DMS 273 (cell line): ENCODE measurements at regions not wholly inside any gene's neighbourhood (a gene's known extent, or its start where the extent isn't known, plus 50 kb on each side); places are given as distances from the start of the nearest gene placed in this dataset.
"Not testable (repeated sequence)": the region's sequence is repeated elsewhere in the genome, so short reads cannot be mapped to it uniquely, and the experiment has no call there.

Experiments
- DNase-seq: peaks from one replicate; lab custom pipeline; 2025; ENCODE audit not compliant: unreplicated experiment; lab: John Stamatoyannopoulos, UW

DNA sequence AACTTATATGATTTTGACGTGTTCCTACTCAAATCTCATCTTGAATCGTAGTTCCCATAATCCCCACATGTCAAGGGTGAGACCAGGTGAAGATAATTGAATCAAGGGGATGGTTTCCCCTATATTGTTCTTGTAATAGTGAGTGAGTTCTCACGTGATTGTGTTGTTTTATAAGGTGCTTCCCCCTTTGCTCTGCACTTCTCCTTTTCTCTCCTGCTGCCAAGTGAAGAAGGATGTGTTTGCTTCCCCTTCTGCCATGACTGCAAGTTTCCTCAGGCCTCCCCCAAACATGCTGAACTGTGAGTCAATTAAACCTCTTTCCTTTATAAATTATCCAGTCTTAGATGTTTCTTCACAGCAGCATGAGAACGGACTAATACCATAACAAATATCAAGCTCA, 83.2 kb downstream of the MANEA start:
- DNase-seq = no peak

DNA sequence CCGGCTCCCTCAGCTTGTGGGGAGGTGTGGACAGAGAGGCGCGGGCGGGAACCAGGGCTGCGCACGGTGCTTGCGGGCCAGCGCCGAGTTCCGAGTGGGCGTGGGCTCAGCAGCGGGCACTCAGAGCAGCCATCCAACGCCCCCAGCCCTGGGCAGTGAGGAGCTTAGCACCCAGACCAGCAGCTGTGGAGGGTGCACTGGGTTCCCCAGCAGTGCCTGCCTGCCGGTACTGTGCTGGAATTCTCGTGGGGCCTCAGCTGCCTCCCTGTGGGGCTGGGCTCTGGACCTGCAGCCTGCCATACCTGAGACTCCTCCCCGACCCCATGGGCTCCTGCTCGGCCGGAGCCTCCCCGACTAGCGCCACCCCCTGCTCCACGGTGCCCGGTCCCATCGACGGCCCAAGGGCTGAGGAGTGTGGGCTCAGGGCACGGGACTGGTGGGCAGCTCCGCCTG, 92.7 kb downstream of the MANEA start:
- no peak for DNase-seq

DNA sequence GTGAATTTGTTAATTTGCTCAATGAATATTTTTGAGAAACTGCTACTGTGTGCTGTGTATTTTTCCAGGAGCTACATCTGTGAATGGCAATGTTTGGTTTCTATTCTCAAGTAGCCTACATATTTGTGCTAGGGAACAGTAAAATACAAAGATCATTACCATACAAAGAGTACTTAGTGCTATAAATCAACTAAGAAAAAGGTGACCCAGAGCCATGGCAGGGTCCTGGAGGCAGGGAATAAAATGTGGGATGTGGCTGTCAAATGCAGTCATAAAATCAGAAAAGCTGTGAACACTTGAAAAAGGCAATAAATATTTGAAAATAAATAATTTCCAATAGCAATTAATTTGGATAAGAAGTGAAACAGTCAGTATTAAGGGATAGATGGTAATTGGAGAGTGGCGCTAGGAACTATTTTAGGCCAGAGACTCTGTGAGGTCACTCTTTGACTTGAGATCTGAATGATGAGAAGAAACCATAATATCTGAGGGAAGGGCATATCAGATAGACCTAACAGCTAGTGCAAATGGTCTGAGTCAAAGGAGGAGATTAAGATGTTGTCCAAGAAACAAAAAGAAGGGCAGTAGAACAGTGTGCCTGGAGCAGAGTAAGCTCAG, 98.8 kb downstream of the MANEA start:
- no peak for DNase-seq

DNA sequence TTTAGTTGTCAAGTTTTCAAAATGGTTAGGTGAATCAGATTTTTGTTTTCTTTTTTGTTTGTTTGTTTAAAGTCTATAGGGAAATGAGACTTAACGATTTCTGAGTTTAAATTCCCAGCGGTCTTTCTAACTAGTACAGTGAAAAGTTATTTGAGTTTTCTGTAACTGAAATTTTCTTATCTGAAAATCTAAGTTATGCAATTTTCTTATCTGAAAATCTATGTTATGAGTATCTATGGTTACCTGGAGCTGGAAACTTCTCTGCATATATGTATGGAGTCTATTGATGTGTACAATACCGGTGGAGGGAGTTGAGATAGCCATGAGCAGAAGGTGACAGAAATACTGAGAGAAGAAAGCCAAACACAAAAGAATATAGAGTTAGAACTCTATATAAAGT, 102.6 kb downstream of the MANEA start:
- no peak for DNase-seq

DNA sequence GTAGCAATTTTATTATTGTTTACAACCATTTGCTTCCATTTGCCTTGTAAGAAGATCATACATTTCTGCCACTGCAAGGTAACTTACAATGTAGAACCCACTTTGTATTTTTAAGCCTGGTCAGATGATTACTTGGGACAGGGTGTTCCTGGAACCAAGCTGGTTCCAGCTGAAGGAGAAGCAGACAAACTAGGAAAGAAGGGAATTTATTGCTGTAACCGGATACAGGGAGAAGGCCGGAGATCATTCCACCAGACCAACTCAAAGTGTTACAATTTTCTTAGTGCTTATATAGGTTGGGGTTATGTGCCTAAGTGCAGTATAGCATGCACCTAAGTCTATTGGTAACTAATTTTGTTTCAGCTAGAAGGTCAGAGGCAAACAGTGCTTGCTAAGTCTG, 104.4 kb downstream of the MANEA start:
- DNase-seq = no peak

DNA sequence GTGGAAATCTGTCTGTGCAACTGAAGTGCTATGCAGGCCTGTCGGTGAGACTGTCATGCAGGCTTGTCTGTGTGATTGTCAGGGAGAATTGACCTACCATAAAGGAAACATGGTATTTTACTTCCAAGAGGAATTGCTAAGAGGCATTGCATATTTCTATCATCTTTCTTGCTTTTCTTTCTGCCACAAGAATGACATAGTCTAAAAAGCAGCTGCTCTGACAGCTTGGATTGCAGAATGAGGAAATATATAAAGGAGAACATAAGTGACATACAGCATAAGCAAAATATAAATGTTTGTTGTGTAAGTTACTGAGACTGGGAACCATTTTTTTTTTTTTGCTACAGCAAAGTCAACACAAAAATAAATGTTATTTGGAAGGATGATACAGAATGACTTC, 105.1 kb downstream of the MANEA start:
- DNase-seq = no peak

DNA sequence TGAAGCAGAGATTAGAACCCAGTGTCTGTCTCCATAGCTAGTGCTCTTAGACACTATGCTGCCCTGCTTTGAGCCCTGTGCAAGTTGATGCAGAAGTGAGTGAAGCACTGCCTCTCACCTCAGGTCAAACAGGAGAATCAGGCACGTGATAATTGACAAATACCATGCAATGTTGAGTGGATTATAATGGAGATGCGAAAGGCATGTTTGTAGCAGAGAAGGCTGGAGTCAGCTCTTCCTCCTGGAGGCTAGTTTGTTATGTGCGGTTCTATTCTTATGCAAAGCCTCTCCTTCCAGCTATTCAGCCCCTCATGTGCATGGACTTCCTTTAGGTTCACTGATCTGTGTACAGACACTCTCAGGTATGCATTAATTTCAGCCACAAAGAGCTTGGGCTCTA, 108.5 kb downstream of the MANEA start:
- no peak for DNase-seq

DNA sequence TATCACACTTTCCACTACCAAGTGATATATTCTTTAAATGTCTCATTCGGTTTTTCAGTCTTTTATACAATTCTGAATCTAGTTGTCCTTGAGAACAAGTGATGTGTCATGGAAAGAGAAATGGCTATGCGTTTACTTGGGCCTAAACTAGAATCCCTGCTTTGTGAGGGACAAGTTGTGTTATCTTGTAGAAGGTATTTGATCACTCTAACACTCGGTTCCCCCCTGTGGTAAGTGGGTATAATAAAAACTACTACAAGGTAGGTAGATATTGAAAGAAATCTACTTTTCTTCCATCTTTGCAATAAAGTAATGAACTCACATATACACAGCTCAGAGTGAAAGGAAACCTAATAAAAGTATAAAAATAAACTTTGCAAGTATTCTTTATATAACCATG, 108.9 kb downstream of the MANEA start:
- peak; percentile 8 for DNase-seq

DNA sequence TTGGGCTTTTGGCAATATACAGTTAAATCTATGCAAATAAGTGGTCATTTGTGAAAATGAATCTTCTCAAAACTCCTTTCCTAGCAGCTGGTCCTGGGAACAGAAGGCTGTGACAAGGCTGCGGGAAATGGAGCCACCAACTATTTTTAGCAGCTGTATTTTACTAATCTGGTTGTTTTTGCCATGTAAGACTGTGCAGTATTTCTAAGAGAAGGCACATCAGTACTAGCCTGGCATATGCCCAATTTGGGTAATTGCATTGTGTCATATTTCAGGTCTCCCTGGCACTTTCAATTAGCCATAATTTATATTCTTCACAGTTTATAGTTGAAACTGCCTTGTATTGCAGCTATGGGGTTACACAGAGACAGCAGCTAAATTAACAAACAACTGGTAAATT, 109.6 kb downstream of the MANEA start:
- DNase-seq = peak; percentile 25

DNA sequence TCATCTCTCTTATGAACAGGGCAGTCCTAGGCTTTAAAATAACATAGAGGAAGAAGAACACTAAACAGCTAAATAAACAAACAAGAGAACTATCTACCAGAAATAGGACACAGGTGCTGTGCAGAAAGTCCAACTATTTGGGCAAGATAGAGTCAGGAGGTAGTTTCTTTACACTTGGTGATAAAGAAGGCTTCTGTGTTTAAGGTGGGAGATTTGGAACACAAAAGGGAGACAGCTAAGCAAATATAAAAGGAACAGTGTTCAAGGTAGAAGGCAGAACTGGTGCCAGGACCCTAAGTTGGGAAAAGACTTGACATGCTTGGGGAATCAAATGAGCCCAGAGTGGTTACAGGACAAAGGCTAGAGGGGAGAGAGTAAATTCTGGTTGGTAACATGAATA, 110.5 kb downstream of the MANEA start:
- no peak for DNase-seq

DNA sequence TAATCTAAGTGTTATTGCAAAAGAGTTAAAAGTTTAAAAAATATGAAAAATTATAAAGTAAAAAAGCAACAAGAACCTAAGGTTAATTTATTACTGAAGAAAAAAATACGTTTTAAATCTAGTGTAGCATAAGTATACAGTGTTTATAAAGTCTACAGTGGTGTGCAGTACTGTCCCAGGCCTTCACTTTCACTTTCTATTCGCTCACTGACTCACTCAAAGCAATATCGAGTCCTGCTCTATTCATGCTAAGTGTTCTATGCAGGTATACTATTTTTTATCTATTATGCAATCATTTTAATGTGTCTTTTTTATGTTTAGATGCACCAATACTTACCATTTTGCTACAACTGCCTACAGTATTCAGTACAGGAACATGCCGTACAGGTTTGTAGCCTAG, 113.0 kb downstream of the MANEA start:
- no peak for DNase-seq

DNA sequence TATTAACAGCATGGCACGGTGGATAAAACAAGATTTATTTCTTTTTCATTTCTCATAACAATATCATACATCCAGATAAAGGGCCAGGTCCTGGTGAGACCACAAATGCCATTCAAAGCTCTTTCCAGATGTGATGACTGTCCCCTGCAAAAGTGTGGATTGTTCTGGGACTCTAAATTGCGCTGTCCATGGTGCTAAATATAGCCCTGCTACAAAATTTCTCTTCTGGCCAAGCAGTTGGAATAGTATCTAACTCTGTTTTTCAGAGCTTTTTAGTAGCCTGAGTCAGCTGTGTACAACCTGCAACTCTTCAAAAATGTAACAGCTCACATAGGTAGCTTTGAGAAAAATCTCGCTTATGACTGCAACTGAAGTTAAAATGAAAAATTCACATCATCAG, 115.8 kb downstream of the MANEA start:
- no peak for DNase-seq

DNA sequence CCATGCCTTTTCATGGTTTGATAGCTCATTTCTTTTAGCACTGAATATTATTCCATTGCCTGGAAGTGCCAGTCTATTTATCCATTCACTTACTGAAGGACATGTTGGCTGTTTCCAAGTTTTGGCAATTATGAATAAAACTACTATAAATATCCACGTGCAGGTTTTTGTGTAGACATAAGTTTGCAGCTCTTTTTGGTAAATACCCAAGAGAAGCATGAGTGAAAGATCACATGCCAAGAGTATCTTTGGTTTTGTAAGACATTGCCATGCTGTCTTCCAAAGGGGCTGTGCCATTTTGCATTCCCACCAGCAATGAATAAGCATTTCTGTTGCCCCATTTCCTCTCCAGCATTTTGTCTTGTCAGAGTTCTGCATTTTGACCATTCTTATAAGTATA, 120.9 kb downstream of the MANEA start:
- DNase-seq = no peak

DNA sequence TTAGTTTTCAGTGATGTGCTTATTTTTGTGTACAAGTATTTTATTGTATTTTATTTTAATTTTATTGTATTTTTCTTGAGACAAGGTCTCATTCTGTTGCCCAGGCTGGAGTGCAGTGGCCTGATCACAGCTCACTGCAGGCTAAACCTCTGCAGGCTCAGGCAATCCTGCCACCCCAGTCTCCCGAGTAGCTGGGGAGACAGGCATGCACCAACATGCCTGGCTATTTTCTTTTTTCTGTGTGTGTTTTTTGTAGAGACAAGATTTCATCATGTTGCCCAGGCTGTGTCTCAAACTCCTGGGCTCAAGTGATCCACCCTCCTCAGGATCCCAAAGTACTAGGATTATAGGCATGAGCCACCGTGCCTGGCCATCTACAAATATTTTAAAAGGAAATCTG, 146.3 kb downstream of the MANEA start:
- DNase-seq = peak; percentile 3

DNA sequence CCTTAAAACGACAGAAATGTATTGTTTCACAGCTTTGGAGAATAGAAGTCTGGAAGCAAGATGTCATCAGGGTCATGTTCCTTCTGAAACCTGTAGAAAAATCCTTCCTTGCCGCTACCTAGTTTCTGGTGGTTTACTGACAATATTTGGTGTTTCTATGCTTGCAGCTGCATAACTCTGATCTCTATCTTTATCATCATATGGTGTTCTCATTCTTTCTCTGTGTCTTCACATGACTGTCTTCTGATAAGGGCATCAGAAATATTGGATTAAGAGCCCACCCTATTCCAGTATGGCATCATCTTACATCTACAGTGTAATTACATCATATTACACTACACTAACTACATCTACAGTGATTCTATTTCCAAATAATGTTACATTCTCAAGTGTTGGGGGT, 148.0 kb downstream of the MANEA start:
- DNase-seq = no peak

DNA sequence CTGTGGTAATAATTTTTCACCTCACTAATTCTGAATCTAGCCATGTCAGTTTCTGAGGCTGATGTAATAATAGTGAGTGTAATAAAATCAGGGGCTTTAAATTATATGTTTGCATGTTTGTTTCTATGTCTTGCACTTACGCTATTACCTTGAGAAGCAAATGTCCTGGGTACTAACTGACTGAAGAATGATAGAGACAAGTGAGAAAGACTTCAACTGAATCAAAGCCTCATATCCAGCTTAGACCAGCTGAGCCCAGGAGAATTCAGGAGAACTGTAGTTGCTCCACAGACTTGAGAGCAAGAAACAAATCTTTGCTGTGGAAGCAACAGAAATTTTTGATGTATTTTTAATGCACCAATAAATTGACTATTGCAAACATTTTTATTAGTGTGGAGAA, 162.8 kb downstream of the MANEA start:
- DNase-seq = no peak

DNA sequence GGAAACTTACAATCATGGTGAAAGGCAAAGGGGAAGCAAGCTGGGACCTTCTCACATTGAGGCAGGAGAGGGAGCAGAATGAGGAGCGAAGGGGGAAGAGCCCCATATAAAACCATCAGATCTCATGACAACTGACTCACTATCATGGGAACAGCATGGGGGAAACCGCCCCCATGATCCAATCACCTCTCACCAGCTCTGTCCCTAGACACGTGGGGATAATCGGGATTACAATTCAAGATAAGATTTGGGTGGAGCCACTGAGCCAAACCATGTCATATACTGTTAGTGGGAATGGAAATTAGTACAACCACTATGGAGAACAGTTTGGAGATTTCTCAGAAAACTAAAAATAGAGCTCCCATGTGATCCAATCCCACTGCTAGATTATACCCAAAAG, 163.7 kb downstream of the MANEA start:
- no peak for DNase-seq

DNA sequence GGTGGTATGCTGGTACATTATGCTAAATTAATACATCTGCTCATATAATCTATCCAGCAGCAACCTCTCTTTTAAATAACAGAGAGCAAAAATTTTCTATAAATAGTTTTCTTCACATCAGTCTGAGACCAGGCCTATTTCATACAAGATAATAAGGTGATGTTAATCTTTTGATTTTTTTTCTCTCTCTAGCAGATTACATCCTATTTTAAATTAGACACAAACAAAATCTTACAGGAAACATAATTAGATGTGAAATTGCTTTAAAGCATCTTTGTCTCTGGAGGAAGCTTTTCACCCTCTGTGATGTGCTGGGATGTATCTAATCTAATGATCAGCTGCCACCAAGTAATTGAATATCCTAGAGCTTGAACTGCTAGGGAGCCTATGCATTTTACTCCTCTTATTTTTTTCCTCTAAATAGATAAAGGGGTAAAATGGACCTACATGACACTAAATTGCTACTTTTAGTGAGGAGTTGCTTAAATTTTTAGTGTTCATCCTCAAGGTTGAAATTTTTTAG, 165.5 kb downstream of the MANEA start:
- DNase-seq = no peak

DNA sequence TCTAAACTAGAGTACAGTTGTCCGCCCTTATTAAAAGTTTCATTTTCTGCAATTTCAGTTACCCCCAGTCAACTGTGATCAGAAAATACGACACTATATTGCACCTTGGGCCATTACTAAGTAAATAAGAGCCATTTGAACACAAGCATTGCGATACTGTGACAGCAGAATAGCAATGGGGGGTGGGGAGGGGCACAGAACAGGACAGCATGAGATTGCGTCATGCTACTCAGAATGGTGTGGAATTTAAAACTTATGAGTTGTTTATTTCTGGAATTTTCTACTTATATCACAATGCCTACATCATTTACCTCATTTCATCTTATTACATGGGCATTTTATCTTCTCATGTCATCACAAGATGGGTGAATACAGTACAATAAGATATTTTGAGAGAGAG, 166.3 kb downstream of the MANEA start:
- no peak for DNase-seq

DNA sequence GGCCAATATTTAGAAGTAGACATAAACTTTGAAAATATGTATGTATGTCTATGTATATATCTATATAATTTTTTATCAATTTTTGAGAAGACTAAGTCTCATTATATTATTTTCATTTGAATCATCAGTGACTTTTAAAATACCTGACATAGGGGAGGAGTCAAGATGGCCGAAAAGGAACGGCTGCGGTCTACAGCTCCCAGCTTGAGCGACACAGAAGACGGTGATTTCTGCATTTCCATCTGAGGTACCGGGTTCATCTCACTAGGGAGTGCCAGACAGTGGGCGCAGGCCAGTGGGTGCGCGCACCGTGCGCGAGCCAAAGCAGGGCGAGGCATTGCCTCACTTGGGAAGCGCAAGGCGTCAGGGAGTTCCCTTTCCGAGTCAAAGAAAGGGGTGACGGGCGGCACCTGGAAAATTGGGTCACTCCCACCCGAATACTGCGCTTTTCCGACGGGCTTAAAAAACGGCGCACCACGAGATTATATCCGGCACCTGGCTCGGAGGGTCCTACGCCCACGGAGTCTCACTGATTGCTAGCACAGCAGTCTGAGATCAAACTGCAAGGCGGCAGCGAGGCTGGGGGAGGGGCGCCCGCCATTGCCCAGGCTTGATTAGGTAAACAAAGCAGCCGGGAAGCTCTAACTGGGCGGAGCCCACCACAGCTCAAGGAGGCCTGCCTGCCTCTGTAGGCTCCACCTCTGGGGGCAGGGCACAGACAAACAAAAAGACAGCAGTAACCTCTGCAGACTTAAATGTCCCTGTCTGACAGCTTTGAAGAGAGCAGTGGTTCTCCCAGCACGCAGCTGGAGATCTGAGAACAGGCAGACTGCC, 181.1 kb downstream of the MANEA start:
- DNase-seq = not testable (repeated sequence)

DNA sequence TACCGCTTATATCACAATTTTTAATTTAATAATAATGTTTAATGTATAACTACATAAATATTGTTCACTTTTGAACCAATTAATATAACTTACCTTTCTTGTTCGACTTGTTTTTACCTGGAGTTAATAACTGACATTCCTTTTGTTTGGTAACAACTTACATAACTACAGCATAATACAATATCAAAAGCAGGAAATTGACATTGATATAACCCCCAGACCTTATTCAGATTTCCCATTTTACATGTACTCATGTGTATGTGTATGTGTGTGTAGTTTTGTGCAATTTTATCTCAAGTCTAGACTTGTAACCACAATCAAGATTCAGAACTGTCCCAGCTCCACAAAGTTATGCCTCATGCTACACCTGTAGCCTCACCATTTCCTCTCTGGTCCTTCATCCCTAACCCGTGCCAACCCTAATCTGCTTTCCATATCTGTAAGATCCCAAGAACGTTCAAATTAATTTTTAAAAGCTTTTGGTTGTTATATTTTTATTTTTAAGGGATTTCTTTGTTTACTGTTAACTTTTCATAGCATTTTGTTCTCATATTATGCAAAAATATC, 190.6 kb downstream of the MANEA start:
- no peak for DNase-seq

DNA sequence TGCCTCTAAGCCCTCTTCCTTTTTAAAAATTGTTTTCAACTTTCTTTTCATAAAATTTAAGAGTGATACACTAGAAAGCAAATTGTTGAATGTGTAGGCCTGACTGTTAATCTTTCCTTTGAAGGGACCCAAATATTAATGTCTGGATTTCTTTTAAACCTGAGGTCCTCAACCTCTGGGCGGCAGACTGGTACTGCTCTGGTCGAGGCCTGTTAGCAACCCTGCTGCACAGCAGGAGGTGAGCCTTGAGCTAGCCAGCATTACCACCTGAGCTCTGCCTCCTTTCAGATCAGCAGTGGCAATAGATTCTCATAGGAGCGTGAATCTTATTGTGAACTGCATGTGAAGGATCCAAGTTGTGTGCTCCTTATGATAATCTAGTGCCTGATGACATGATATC, 191.2 kb downstream of the MANEA start:
- peak; percentile 8 for DNase-seq
